ENCODE measurements at regions not wholly inside any gene's neighbourhood (a gene's known extent, or its start where the extent isn't known, plus 50 kb on each side); places are given as distances from the start of the nearest gene placed in this dataset.

DNA sequence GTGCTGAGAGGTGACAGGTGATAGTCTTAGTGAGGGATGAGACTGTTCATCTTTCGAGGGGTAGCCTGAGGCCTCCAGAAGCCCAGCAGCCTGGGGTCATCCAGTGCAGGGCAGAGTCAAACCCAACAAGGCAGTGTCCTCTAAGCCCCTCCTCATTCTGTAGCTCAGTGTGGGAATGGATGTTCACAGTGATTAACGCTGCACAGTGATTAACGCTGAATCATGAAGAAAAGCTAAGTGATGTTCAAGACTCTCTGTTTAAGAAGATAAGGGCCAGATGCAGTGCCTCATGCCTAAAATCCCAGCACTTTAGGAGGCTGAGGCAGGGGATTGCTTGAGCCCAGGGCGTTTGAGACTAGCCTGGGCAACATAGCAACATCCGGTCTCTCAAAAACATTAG is 56.3 kb upstream of the LAPTM4A start:
- no peak for TF ChIP-seq CREB1 (IDR thresholded peaks at IDR 0.05; ENCODE audit: low read depth)
- TF ChIP-seq YY1 (IDR thresholded peaks at IDR 0.05; ENCODE audit: low read depth): no peak
- no peak for TF ChIP-seq EGR1 (IDR thresholded peaks at IDR 0.05)
- TF ChIP-seq EP300 (IDR thresholded peaks at IDR 0.05; ENCODE audit: borderline replicate concordance): no peak
- no peak for TF ChIP-seq FOXM1 (IDR thresholded peaks at IDR 0.05; ENCODE audit: borderline replicate concordance, low read depth)
- TF ChIP-seq TCF12 (IDR thresholded peaks at IDR 0.05; ENCODE audit: low read depth): no peak
- TF ChIP-seq, protein P1, sequence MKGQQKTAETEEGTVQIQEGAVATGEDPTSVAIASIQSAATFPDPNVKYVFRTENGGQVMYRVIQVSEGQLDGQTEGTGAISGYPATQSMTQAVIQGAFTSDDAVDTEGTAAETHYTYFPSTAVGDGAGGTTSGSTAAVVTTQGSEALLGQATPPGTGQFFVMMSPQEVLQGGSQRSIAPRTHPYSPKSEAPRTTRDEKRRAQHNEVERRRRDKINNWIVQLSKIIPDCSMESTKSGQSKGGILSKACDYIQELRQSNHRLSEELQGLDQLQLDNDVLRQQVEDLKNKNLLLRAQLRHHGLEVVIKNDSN (IDR thresholded peaks at IDR 0.05): no peak
- TF ChIP-seq, protein P2, sequence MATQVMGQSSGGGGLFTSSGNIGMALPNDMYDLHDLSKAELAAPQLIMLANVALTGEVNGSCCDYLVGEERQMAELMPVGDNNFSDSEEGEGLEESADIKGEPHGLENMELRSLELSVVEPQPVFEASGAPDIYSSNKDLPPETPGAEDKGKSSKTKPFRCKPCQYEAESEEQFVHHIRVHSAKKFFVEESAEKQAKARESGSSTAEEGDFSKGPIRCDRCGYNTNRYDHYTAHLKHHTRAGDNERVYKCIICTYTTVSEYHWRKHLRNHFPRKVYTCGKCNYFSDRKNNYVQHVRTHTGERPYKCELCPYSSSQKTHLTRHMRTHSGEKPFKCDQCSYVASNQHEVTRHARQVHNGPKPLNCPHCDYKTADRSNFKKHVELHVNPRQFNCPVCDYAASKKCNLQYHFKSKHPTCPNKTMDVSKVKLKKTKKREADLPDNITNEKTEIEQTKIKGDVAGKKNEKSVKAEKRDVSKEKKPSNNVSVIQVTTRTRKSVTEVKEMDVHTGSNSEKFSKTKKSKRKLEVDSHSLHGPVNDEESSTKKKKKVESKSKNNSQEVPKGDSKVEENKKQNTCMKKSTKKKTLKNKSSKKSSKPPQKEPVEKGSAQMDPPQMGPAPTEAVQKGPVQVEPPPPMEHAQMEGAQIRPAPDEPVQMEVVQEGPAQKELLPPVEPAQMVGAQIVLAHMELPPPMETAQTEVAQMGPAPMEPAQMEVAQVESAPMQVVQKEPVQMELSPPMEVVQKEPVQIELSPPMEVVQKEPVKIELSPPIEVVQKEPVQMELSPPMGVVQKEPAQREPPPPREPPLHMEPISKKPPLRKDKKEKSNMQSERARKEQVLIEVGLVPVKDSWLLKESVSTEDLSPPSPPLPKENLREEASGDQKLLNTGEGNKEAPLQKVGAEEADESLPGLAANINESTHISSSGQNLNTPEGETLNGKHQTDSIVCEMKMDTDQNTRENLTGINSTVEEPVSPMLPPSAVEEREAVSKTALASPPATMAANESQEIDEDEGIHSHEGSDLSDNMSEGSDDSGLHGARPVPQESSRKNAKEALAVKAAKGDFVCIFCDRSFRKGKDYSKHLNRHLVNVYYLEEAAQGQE (IDR thresholded peaks at IDR 0.05; ENCODE audit: low read depth): no peak

Measured in Ishikawa (cell line).